Breast epithelium (tissue), 3 donors: ENCODE measurements at regions not wholly inside any gene's neighbourhood (a gene's known extent, or its start where the extent isn't known, plus 50 kb on each side); places are given as distances from the start of the nearest gene placed in this dataset.

Source experiments
- POLR2A ChIP-seq: fragments of 450-650 bp; IDR thresholded peaks from one replicate; pipeline ENCODE4 v1.6.1; 2016; ENCODE audit warnings: antibody characterized with exemption, mild to moderate bottlenecking, moderate library complexity
- TF ChIP-seq, protein P1 (sequence below), 3 donors: fragments of 450-650 bp; IDR thresholded peaks; one replicate each; pipeline ENCODE4 v1.5.1; 2016 to 2017; ENCODE audit warnings: antibody characterized with exemption in 3 of 3, mild to moderate bottlenecking in 3 of 3, moderate library complexity in 3 of 3

DNA sequence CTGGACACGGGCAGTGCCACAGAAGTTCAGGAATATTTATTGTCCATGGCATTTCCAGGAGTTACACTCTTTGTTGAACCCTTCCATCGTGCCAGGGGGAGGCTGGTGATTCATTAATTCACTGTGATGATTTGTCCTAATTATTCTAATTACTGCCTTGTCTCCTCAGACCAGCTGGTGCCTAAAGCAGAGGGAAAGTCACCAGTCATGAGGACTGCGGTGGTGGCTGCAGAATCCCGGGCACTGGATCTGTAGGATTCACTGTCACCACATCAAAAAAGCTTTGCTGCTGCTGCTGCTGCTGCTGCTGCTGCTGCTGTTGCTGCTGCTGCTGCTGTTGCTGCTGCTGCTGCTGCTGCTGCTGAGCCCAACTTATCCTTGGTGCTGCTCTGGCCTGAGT, 908.2 kb downstream of the TSN start:
- TF ChIP-seq, protein P1, sequence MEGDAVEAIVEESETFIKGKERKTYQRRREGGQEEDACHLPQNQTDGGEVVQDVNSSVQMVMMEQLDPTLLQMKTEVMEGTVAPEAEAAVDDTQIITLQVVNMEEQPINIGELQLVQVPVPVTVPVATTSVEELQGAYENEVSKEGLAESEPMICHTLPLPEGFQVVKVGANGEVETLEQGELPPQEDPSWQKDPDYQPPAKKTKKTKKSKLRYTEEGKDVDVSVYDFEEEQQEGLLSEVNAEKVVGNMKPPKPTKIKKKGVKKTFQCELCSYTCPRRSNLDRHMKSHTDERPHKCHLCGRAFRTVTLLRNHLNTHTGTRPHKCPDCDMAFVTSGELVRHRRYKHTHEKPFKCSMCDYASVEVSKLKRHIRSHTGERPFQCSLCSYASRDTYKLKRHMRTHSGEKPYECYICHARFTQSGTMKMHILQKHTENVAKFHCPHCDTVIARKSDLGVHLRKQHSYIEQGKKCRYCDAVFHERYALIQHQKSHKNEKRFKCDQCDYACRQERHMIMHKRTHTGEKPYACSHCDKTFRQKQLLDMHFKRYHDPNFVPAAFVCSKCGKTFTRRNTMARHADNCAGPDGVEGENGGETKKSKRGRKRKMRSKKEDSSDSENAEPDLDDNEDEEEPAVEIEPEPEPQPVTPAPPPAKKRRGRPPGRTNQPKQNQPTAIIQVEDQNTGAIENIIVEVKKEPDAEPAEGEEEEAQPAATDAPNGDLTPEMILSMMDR (IDR thresholded peaks at IDR 0.05), result no peak
- TF ChIP-seq POLR2A, result no peak
